OCI-LY3 (cell line): ENCODE measurements at regions not wholly inside any gene's neighbourhood (a gene's known extent, or its start where the extent isn't known, plus 50 kb on each side); places are given as distances from the start of the nearest gene placed in this dataset.

ENCODE experiments used
- H2AFZ ChIP-seq: fragments of 200-600, 300-600 bp; shearing (Covaris generic); 2 replicates; pipeline ENCODE4 v1.6.0; 2014; ENCODE audit warnings: antibody characterized with exemption, low read depth, low read length
- H3K27ac ChIP-seq: fragments of 200-600, 300-600 bp; sonication (generic); 2 replicates; pipeline ENCODE4 v1.5.1; 2014; ENCODE audit warnings: mild to moderate bottlenecking, low read length, moderate library complexity, mixed read lengths
- H3K27me3 ChIP-seq: fragments of 200-600, 300-600 bp; sonication (generic); 2 replicates; pipeline ENCODE4 v1.6.1; 2014; ENCODE audit warnings: low read depth, low read length, mixed read lengths
- H3K36me3 ChIP-seq: fragments of 200-600, 300-600 bp; sonication (generic); replicated peaks from 2 replicates; pipeline ENCODE3; 2014; ENCODE audit warnings: low read depth, low read length, mixed read lengths
- H3K4me1 ChIP-seq: fragments of 300-600, 200-600 bp; sonication (generic); 2 replicates; pipeline ENCODE4 v1.6.1; 2014; ENCODE audit warnings: low read length, mixed read lengths
- H3K4me2 ChIP-seq: fragments of 200-600, 300-600 bp; sonication (generic); 2 replicates; pipeline ENCODE4 v1.6.1; 2014; ENCODE audit warnings: low read length, mixed read lengths
- H3K4me3 ChIP-seq: fragments of 300-600, 200-600 bp; sonication (generic); 2 replicates; pipeline ENCODE4 v1.5.1; 2014; ENCODE audit warnings: antibody characterized with exemption, mild to moderate bottlenecking, low read length, moderate library complexity
- H3K79me2 ChIP-seq: fragments of 300-600, 200-600 bp; shearing (Covaris generic); 2 replicates; pipeline ENCODE4 v1.6.1; 2014; ENCODE audit warnings: mild to moderate bottlenecking, low read length, mixed read lengths
- H3K9ac ChIP-seq: fragments of 300-600, 200-600 bp; shearing (Covaris generic); 2 replicates; pipeline ENCODE4 v1.6.0; 2014; ENCODE audit warnings: mild to moderate bottlenecking, low read length, moderate library complexity
- H3K9me3 ChIP-seq: fragments of 200-600, 300-600 bp; shearing (Covaris generic); 2 replicates; pipeline ENCODE4 v1.6.1; 2014; ENCODE audit warnings: low read length, mixed read lengths; ENCODE audit not compliant: insufficient read depth
- H4K20me1 ChIP-seq: fragments of 200-600, 300-600 bp; sonication (generic); 2 replicates; pipeline ENCODE4 v1.6.1; 2016; ENCODE audit warnings: low read length, mixed read lengths; ENCODE audit not compliant: insufficient read depth
- CTCF ChIP-seq: fragments of 200-600, 300-600 bp; sonication (generic); IDR thresholded peaks from 2 replicates; pipeline ENCODE4 v1.5.1; 2014; ENCODE audit warnings: antibody characterized with exemption, low read length, low read depth
- EZH2phosphoT487 ChIP-seq: fragments of 200-600 bp; shearing (Covaris generic); IDR thresholded peaks from 2 replicates; pipeline ENCODE4 v1.6.1; 2018; ENCODE audit warnings: antibody characterized with exemption, mixed run types, low read depth

GRCh38 chr5:58105836-58106235, 354.1 kb downstream of the PLK2 start:
- Histone ChIP-seq H3K4me3 (no peak overlapping the region), H3K4me2 (no peak overlapping the region), H3K27ac (no peak overlapping the region), H3K79me2 (no peaks in the 10 kb centered on the region), H2AFZ (no peak overlapping the region), H3K27me3 (no peaks in the 10 kb centered on the region), H3K9me3 (no peaks in the 10 kb centered on the region), H3K9ac (no peak overlapping the region), H3K4me1 (no peaks in the 10 kb centered on the region), H4K20me1 (no peaks in the 10 kb centered on the region), H3K36me3 (no peaks in the 10 kb centered on the region)
- TF ChIP-seq EZH2phosphoT487 (no peak), CTCF (no peak)

GRCh38 chr5:58099257-58099656, 360.6 kb downstream of the PLK2 start:
- H3K36me3 ChIP-seq: no peaks in the 10 kb centered on the region
- H3K9me3 ChIP-seq: no peaks in the 10 kb centered on the region
- H4K20me1 ChIP-seq: no peaks in the 10 kb centered on the region
- no peak for TF ChIP-seq CTCF
- TF ChIP-seq EZH2phosphoT487: no peak
- no peak overlapping the region for H3K27ac ChIP-seq
- H3K79me2 ChIP-seq: no peaks in the 10 kb centered on the region
- H3K4me3 ChIP-seq: no peak overlapping the region
- H3K4me1 ChIP-seq: no peaks in the 10 kb centered on the region
- no peak overlapping the region for H3K4me2 ChIP-seq
- no peaks in the 10 kb centered on the region for H3K27me3 ChIP-seq
- no peak overlapping the region for H3K9ac ChIP-seq
- no peak overlapping the region for H2AFZ ChIP-seq

GRCh38 chr5:58094031-58094430, 365.9 kb downstream of the PLK2 start:
- TF ChIP-seq CTCF (no peak), EZH2phosphoT487 (no peak)
- Histone ChIP-seq H4K20me1 (no peaks in the 10 kb centered on the region), H3K9ac (no peak overlapping the region), H3K4me1 (no peaks in the 10 kb centered on the region), H3K79me2 (no peaks in the 10 kb centered on the region), H3K9me3 (no peaks in the 10 kb centered on the region), H3K27me3 (no peaks in the 10 kb centered on the region), H2AFZ (no peak overlapping the region), H3K4me3 (no peak overlapping the region), H3K27ac (no peak overlapping the region), H3K4me2 (no peak overlapping the region), H3K36me3 (no peaks in the 10 kb centered on the region)

- H3K4me1 ChIP-seq: no peaks in the 10 kb centered on the region
- H3K4me3 ChIP-seq: no peak overlapping the region
- H3K36me3 ChIP-seq: no peaks in the 10 kb centered on the region
- no peak for TF ChIP-seq CTCF
- no peak for TF ChIP-seq EZH2phosphoT487
- H3K4me2 ChIP-seq: no peak overlapping the region
- no peaks in the 10 kb centered on the region for H3K9me3 ChIP-seq
- H3K27ac ChIP-seq: no peak overlapping the region
- H3K9ac ChIP-seq: no peak overlapping the region
- H4K20me1 ChIP-seq: no peaks in the 10 kb centered on the region
- no peak overlapping the region for H2AFZ ChIP-seq
- H3K27me3 ChIP-seq: no peaks in the 10 kb centered on the region
- H3K79me2 ChIP-seq: no peaks in the 10 kb centered on the region
These were observed 369.2 kb downstream of the PLK2 start for GRCh38 chr5:58090704-58091103.
